ENCODE measurements at regions not wholly inside any gene's neighbourhood (a gene's known extent, or its start where the extent isn't known, plus 50 kb on each side); places are given as distances from the start of the nearest gene placed in this dataset.

- TF ChIP-seq CTCF (IDR thresholded peaks at IDR 0.05), result no peak
- no peak for TF ChIP-seq POLR2AphosphoS5 (IDR thresholded peaks at IDR 0.05)
- TF ChIP-seq POLR2A (IDR thresholded peaks at IDR 0.05), result no peak
- TF ChIP-seq EP300 (IDR thresholded peaks at IDR 0.05), result no peak
Measured at GRCh38 chr14:38111046-38111445, 96.7 kb upstream of the SSTR1 start.

Data from upper lobe of left lung (tissue), 4 donors.